GF-D8 (cell line): ENCODE measurements at regions not wholly inside any gene's neighbourhood (a gene's known extent, or its start where the extent isn't known, plus 50 kb on each side); places are given as distances from the start of the nearest gene placed in this dataset.
"Not testable (repeated sequence)": the region's sequence is repeated elsewhere in the genome, so short reads cannot be mapped to it uniquely, and the experiment has no call there.

ENCODE experiments used
- DNase-seq: peaks from one replicate; lab custom pipeline; 2025; lab: John Stamatoyannopoulos, UW

DNA sequence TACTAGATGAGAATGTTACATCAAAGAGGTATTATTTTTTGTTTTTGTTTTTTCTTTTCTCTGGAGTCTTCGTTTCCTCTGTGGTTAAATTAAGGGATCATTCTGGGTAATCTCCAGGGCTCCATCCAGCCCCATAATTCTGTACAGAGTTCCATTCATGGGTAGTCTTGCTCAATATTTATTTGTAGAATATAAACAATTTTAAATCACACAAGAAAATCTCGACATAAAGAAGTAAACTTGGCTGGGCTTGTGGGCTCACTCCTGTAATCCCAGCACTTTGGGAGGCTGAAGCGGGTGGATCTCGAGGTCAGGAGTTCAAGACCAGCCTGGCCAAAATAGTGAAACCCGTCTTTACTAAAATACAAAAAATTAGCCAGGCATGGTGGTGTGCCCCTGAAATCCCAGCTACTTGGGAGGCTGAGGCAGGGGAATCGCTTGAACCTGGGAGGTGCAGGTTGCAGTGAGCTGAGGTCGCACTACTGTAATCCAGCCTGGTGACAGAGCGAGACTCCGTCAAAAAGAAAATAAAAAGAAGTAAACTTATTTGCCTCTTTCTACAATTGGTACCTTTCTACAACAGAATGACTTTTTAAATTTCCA lies 166.8 kb upstream of the TGFBR2 start:
- no peak for DNase-seq

DNA sequence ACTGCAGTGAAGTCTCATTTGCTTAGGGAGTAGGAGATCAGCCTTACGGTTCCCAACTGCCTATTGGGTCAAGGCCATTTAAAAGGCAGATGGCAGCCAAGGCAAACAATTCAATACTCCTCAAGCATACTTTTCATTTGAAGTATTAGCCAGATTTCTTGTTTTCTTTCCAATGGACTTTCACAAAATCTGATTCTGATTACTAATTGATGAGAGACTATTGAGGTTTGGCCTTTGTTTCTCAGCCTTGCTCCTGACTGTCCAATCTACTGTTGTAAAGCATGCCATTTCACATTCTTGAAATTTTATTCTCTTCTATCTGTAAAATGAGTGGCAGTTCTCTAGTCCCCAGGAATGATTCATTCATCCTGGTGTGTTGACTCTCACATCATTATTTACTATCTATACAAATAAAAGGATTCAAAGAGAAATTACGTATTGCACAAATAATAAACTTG lies 166.2 kb upstream of the TGFBR2 start:
- no peak for DNase-seq

DNA sequence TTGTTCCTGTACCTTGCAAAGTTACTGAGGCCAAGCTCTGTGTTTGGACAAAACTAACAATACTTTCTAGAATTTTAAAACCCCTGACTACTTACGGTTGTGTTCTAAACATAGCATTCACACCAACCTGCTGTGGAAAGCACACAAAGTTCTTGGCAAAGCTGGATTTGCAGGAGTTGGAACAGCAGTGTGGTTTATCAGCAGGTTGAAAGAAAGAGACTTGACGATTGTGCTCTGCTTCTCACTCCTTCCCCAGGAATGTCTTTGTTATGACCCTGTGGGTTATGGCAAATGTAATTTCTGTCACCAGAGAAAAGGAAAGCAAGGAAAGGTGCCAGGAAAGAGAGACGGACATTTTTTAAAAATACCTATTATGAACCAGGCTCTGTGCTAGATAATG lies 165.5 kb upstream of the TGFBR2 start:
- DNase-seq = no peak

DNA sequence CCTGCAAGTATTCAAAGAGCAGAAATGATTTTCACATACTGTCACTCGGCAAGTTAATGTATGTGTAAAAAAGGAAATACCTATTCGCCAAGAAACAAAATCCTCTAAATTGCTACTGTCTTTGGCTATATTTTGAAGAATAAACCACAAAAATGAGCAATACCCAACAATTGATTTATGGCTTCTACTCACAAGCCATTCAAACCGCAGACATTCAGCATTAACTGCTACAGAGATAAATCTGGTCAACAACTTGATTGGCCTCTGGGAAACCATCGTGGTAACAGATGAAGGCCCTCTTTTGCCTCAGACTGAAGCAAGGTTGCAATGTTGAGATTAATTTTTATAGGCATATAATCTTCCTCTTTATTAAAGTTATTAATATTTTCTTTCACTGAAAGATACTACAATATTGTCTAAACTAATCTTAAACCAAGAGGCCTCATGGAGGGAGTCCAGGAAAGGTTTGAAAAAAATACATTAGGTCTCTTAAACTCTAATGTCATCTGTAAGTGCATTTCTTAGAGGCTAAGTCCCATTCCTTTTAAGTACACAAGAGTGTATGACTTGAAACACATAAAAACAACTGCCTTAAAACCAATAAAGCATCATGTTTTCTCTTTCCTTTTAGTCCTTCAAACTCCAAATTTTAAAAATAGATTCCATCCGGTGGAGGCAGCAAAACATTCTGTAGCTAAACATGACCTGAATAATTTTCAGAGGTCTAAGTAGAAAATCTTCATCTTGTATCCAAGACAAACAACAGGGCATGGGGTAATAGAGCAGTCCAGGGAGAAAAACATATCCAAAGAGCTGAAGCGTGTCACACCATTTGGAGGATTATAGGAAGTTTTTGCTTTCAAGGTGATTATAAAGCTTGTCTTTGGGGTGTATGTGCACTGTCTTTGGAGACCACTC lies 162.4 kb upstream of the TGFBR2 start:
- no peak for DNase-seq

DNA sequence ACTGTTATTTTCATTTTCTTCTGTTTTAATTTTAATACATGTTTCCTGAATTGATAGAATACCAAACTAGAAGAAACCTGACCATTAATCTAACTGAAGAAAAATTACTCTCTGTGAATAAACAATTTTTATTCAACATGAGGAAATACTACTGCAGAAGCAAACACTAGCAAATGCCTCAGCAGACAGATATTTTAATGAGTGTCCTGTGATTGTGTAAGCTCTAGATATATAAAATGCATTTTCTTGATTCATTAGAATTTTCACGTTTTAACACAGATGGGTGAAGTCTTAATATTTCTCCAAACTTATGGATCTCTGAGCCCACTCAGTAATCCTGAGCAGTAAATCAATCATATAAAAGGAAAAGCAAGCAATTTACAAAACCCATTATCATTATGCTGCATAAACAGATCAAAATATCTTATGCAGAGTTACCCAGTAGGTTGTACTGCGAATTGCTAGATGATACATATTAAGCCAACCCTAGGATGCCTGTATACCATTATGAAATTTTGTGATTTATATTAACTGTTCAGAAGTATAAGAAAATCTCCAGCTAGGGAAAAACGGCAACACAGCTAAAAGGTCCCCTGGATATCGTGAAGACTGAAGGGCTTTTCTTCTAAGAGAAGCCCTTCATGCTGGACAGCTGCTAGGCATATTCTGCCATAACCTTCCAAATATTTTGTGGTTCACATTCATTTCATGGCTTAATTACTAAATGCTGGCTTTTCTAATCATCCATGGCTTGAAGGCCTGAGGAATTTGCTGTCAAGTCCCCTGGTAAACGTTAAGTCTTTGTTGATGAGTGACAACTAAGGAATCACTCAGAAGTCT lies 157.7 kb upstream of the TGFBR2 start:
- no peak for DNase-seq

DNA sequence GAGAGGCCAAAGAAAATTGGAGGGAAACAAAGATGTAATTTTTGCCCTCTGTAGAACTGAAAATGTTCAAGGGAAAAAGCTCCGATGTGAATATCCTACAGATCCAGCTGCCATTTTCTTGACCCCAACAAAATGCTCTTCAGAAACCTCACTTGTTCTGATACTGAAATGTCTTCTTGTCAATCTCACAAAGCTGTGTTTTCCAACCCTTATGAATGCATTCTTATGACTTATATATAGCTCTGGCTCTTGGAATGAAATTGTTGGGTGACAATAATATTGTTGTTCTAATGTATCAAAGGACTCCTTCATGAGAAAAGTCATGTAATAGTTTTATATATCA lies 157.1 kb upstream of the TGFBR2 start:
- no peak for DNase-seq

DNA sequence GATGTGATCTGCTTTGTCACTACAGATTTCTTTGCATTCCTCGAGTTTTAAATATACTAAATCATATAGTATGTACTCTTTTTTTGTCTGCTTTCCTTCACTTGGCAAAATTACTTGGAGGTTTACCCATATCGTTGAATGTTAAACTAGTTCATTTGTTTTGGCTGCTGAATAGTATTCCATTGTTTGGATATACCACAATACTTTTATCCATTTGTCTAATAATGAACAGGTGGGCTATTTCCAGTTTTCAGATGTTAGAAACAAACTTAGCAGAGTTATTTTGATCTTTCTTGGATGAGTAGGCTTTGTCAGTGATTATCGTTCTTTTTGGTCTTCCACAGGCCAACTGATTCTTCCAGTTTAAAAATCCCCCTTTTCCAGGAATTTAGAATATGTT lies 154.0 kb upstream of the TGFBR2 start:
- DNase-seq = no peak

DNA sequence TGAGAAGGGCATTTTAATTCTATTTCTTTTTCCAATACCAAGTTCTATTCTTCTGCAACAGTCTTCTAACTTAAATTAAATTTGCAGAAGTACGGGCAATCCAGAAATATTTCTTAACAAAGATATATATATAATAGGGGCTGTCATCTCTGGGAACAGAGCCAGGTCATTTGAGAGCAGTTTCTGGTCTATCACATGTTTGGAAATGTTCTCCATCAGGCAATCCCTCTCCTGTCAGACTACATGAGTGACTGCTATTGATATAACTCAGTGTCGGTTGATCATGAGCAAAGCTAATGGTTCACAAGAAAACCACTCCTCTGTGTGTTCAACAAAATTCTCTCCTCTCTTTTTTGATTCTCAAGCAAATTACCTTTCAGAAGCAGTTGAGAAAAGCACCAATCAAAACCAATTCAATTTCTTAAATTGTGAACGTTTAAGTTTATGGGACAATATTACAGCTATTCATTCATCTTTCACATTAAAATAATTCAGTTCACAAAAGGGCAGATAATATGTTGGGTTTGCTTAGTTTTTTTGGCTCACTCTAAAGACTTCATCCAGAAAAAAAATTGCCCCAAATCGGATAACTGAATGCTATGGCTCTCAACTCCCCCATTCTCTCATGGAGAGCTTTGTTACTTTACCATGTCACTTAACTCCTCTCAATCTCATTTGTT lies 152.9 kb upstream of the TGFBR2 start:
- no peak for DNase-seq

DNA sequence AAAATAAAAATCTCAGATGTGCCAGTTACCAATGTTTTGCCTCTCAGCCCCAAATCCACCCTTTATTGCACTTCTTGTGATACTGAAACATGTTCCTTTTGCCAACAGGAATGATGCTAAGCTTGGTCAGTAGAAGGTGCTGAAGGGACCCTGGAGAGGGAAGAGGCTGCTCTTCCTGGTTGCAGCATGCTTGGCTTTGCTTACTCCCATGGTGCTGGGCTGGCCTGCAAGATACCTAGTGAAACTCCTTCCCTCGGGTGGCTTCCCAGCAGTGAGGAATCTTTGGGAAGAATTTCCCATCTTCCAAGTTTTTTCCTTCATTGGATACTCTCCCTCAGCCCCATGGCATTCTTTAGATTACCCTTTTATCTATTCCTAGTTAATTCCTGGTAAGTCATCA lies 151.8 kb upstream of the TGFBR2 start:
- DNase-seq = no peak

DNA sequence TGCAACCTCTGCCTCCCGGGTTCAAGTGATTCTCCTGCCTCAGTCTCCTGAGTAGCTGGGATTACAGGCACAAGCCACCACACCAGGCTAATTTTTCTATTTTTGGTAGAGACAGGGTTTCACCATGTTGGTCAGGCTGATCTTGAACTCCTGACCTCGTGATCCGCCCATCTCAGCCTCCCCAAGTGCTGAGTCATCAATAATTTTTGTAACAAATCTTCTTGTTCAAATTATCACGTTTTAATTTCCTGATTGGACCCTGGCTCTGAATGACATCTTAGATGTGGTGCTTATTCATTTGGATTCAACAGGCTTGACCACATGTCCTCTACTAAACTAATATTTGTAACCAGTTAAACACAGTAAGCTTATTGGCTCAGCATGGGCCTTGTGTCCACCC lies 151.3 kb upstream of the TGFBR2 start:
- DNase-seq = not testable (repeated sequence)

DNA sequence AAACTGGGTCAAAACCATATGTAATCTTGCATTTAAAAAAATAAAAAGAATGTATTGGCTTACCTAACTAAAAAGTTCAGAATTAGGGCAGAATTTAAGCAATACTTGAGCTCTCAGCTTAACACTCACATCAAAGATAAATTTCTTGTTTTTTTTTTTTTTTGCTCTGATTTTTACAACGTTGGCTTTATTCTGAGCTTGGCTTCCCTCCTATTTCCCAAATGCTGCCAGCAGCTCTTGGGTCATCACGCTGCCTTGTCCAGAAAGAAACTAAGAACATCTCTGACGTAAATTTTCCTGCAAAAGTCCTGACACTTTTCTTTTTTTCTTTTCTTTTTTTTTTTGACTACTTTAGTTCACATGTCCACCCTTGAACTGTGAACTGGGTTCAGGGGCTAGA lies 150.6 kb upstream of the TGFBR2 start:
- DNase-seq = no peak

DNA sequence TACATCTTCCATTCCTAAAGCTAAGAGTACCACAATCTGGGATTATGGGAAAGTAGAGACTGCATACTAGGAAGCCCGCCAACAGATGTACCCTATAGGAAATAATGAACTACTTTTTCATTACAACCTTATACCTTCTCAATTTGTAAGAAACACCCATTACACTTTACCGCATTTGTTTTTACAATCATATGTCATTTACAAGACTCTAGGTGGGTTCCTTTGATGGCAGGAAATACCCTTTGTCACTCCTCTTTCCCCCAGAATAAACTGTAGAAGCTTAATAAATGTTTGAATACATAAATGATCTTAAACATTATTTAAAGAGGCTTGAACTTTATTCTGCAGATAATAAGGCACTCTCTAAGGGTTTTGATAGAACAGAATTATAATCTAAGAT lies 150.1 kb upstream of the TGFBR2 start:
- no peak for DNase-seq

DNA sequence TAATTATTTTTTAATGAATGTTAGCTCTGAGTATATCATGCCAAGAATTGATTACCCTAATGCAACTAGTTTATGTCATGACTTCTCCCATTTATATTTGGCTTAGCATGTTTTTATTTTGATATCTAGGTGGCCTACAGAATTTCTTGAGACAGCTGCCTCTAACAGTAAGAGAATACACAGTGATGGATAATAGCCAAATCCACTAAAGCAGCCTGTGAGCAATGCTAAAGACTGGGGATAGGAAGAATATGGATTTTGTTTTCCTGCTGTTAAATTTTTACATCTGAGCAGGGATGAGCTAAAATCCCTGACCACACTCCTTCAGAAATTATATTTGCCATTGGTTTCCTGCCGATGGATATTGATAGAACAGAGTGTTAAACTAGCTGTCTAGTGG lies 149.3 kb upstream of the TGFBR2 start:
- DNase-seq = no peak

DNA sequence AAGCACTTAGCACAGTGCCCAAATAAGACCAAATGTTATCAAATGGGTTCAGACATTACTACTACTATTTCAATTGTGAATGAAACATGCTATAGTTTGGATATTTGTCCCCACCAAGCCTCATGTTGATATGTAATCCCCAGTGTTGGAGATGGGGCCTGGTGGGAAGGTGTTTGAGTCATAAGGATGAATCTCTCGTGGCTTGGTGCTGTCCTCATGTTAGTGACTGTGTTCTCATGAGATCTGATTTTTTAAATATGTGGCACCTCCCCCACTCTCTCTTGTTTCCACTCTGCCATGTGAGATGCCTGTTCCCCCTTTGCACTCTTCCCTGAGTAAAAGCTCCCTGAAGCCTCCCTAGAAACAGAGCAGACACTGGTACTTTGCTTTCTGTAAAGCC lies 148.7 kb upstream of the TGFBR2 start:
- no peak for DNase-seq

DNA sequence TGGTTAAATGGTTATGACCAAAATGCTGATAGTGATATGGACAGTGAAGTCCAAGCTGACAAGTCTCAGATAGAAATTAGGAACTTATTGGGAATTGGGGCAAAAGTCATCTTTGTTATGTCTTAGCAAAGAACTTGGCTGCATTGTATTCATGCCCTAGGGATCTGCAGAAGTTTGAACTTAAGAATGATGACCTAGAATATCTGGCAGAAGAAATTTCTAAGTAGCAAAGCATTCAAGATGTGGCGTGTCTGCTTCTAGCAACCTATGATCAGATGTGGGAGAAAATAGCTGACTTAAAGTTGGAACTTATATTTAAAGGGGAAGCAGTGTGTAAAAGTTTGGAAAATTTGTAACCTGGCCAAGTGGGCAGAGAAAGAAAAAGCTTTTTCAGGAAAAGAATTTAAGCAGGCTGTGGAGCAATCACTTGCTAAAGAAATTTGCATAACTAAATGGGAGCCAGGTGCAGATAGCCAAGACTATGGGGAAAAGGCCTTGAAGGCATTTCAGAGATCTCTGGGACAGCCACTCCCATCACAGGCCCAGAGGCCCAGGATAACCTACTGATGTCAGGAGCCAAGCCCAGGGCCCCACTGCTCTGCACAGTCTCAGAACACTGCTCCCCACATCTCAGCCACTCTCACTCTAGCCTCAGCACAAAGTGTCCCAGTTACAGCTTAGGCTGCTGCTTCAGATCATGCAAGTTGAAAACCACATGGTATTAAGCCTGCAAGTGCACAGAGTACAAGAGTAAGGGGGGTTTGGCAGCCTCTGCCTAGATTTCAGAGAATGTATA lies 147.8 kb upstream of the TGFBR2 start:
- DNase-seq = no peak

DNA sequence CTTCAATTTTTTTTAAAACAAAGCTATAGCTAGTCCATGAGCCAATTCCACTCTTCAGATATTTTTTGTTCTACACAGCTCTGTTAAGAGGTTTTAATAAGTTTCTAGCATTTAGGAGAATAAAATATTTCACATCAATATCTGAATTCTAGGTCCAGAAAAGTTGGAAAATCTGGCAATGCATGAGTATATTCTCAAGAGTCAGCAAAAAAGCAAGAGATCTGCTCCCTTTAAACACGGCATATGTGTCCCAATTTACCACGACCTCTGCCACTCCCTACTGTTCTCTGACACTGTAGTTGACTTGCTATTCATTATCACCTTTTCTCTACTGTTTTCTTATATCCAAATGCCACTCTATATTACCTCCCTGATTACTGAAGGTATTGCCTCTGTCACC lies 145.1 kb upstream of the TGFBR2 start:
- no peak for DNase-seq

DNA sequence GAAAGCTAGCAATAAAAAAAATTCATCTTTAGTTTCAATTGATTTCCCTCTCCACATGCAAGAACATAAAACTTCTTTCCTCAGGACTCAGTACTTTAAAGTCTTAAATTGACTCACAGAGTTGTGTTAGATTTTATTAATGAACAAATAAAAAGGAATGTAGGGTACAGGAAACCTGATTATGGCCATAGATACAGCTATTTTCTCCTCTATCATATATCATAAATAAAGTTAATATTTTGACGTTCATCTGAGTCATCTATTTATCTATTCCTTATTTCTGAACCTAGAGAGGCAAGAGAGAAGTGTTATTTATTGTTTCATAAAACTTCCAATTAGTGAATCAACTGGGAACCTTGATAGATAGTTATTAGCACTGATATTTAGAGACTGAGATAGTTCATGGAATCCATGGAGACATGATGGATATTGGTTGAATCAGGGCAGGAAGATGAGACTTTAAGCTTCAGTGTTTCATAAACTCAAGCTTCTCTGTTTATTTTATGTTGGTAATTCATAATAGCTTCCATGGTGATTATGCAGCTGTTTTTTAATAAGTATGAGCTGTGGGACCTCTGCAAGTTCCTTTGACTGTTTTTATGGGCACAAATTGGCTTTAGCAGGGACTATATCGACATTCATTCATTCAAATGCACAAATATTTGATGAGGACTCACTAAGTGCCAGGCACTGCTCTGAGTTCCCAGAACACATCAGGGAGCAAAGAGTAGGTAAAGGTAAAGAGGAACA lies 143.5 kb upstream of the TGFBR2 start:
- no peak for DNase-seq

DNA sequence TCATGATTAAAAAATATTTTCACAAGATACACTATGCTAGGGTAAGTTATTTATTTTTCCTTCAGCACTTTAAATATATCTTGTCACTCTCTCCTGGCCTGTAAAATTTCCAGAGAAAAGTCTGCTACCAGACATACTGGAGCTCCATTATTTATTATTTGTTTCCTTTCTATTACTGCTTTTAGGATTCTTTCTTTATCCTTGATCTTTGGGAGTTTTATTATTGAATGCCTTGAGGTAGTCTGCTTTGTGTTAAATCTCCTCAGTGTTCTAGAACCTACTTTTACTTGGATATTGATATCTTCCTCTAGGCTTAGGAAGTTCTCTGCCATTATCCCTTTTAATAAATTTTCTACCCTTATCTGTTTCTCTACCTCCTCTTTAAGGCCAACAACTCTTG lies 142.0 kb upstream of the TGFBR2 start:
- no peak for DNase-seq

DNA sequence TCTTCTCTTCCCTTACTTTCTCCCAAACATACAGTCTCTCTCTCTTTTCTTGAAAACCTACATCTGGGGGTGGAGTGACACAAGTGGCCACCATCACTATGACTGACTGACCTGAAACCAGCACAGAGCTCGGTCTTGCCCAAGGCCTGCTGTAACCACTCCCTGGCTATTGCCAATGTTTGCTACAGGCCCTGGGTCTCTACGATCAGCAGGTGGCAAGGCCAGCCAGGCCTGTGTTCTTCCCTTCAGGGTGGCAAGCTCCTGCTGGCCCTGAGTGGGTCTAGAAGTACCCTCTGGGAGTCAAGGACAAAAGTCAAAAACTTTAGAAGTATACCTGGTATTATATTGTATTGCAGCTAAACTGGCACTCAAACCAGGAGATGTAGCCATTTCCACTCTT lies 140.9 kb upstream of the TGFBR2 start:
- no peak for DNase-seq

DNA sequence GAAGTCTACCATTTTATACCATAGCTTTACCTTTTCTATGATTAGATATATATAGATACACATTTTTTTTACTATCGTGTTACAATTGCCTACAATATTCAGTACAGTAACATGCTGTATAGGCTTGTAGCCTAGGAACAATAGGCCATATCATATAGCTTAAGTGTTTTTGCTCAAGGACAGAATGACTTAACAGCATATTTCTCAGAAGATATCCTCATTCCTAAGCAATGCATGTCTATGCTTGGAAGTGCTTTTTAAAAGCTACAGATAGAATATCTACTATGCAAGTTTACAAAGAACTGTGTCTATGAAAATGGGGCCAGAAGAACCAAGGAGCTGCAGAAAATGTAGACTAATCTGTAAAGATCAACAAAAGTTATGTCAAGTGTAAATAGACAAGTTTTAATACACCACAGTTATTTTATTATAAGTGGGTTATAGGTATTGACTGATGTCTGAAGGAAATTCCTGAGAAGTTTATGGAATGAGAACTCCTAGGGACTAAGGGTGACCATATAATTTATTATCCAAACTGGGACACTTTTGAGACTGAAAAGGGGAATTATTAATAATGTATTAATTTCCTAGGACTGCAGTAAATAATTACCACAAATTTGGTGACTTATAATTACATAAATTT lies 138.7 kb upstream of the TGFBR2 start:
- DNase-seq = no peak
